ENCODE measurements at regions not wholly inside any gene's neighbourhood (a gene's known extent, or its start where the extent isn't known, plus 50 kb on each side); places are given as distances from the start of the nearest gene placed in this dataset.

DNA sequence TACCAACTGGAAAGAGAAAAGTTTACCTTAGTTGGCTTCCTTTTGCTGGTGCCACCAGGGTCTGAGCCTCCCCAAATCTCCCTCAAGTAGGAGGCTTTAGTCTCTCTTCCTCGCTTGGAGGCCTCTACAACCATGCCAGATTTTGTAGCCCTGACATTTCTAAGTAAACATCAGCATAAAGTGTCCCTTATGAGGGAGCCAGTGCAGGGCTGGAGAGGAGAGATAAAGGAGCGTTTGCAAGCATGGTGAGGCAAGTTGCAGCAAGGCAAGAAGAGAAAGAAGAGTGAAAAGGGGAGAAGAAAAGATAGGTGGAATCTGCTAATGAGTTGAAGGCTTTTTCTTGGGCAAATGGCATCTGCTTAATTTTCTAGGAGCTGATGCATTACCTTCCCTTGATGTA is 82.7 kb upstream of the FNDC3B start:
- Histone ChIP-seq H3K36me3 (ENCODE audit: insufficient read depth, low read length) (no peaks in the 10 kb centered on the region), H3K4me1 (ENCODE audit: control insufficient read depth, insufficient read depth, low read length, unreplicated experiment) (peaks cover 11% of the 10 kb centered on the region), H3K79me2 (ENCODE audit: control insufficient read depth, insufficient read depth, low read length, unreplicated experiment) (no peaks in the 10 kb centered on the region), H3K27ac (ENCODE audit: low read depth, low read length) (no peak overlapping the region), H2AFZ (ENCODE audit: low read length, unreplicated experiment) (no peak overlapping the region), H3K27me3 (ENCODE audit: insufficient read depth, low read length) (no peaks in the 10 kb centered on the region), H3K4me3 (ENCODE audit: low read depth, low read length) (no peak overlapping the region)

DNA sequence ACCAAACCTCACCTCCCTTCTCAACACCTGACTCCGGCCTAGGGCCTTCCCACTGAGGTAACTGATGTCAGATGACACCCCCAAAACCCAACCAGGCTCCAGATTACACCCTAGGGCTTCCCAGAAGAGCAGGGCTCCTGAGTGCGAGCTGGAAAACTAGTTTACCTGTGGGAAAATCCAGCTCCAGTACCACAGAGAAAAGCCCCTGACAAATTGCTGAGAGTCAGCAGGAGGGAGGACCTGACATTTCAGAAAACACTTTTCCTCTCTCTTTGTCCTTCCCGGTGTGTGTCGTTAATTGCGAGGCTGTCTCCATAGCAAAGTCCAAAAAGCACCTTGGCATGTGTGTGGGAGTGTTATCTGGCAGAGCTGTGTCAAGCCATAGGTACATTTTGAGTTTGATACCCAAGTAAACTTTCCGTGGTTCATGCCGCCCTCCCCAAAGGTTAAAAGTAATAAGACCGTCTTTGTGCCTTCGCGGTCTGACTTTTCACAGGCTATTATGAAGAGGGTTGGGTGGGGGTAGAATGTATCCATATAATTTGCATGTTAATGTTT is 79.8 kb upstream of the FNDC3B start:
- peaks cover 3% of the 10 kb centered on the region for H3K4me1 ChIP-seq (ENCODE audit: control insufficient read depth, insufficient read depth, low read length, unreplicated experiment)
- H3K79me2 ChIP-seq (ENCODE audit: control insufficient read depth, insufficient read depth, low read length, unreplicated experiment) = no peaks in the 10 kb centered on the region
- H3K27me3 ChIP-seq (ENCODE audit: insufficient read depth, low read length) = no peaks in the 10 kb centered on the region
- H3K36me3 ChIP-seq (ENCODE audit: insufficient read depth, low read length) = no peaks in the 10 kb centered on the region
- H2AFZ ChIP-seq (ENCODE audit: low read length, unreplicated experiment) = no peak overlapping the region
- no peak overlapping the region for H3K4me3 ChIP-seq (ENCODE audit: low read depth, low read length)
- H3K27ac ChIP-seq (ENCODE audit: low read depth, low read length) = no peak overlapping the region

- Histone ChIP-seq H3K36me3 (ENCODE audit: insufficient read depth, low read length) (no peaks in the 10 kb centered on the region), H3K4me1 (ENCODE audit: control insufficient read depth, insufficient read depth, low read length, unreplicated experiment) (no peaks in the 10 kb centered on the region), H3K27me3 (ENCODE audit: insufficient read depth, low read length) (no peaks in the 10 kb centered on the region), H3K79me2 (ENCODE audit: control insufficient read depth, insufficient read depth, low read length, unreplicated experiment) (no peaks in the 10 kb centered on the region), H3K27ac (ENCODE audit: low read depth, low read length) (no peak overlapping the region), H2AFZ (ENCODE audit: low read length, unreplicated experiment) (no peak overlapping the region), H3K4me3 (ENCODE audit: low read depth, low read length) (no peak overlapping the region)
Measured at GRCh38 chr3:171960159-171960558, 79.2 kb upstream of the FNDC3B start.

- no peaks in the 10 kb centered on the region for H3K36me3 ChIP-seq (ENCODE audit: insufficient read depth, low read length)
- H3K4me3 ChIP-seq (ENCODE audit: low read depth, low read length) = no peak overlapping the region
- peaks cover 9% of the 10 kb centered on the region for H3K4me1 ChIP-seq (ENCODE audit: control insufficient read depth, insufficient read depth, low read length, unreplicated experiment)
- no peaks in the 10 kb centered on the region for H3K27me3 ChIP-seq (ENCODE audit: insufficient read depth, low read length)
- no peak overlapping the region for H2AFZ ChIP-seq (ENCODE audit: low read length, unreplicated experiment)
- no peaks in the 10 kb centered on the region for H3K79me2 ChIP-seq (ENCODE audit: control insufficient read depth, insufficient read depth, low read length, unreplicated experiment)
- no peak overlapping the region for H3K27ac ChIP-seq (ENCODE audit: low read depth, low read length)
Measured at GRCh38 chr3:171962137-171962720, 77.1 kb upstream of the FNDC3B start.

DNA sequence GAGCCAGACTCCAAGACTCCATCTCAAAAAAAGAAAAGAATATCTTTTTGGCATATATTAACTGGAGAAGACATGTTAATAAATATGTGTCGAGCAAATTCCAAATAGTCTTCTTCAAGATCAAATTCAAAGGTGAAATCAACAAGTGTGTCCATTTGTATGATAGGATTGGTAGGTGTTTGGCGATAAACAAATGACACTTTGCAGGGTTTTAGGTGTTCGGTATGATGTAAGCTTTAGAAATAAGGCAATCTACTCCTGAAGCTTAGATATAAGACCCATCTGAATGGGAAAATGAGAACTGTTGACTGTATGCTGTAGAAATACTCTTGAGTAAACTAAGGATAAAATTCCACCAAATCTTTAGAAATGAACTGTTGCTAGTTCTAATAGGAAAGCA is 75.8 kb upstream of the FNDC3B start:
- H3K27ac ChIP-seq (ENCODE audit: low read depth, low read length) = no peak overlapping the region
- H3K4me1 ChIP-seq (ENCODE audit: control insufficient read depth, insufficient read depth, low read length, unreplicated experiment) = peaks cover 22% of the 10 kb centered on the region
- H3K79me2 ChIP-seq (ENCODE audit: control insufficient read depth, insufficient read depth, low read length, unreplicated experiment) = no peaks in the 10 kb centered on the region
- no peaks in the 10 kb centered on the region for H3K27me3 ChIP-seq (ENCODE audit: insufficient read depth, low read length)
- H2AFZ ChIP-seq (ENCODE audit: low read length, unreplicated experiment) = no peak overlapping the region
- no peaks in the 10 kb centered on the region for H3K36me3 ChIP-seq (ENCODE audit: insufficient read depth, low read length)
- H3K4me3 ChIP-seq (ENCODE audit: low read depth, low read length) = no peak overlapping the region

- Histone ChIP-seq H3K4me3 (ENCODE audit: low read depth, low read length) (no peak overlapping the region), H3K4me1 (ENCODE audit: control insufficient read depth, insufficient read depth, low read length, unreplicated experiment) (peaks cover 23% of the 10 kb centered on the region), H2AFZ (ENCODE audit: low read length, unreplicated experiment) (no peak overlapping the region), H3K27me3 (ENCODE audit: insufficient read depth, low read length) (no peaks in the 10 kb centered on the region), H3K79me2 (ENCODE audit: control insufficient read depth, insufficient read depth, low read length, unreplicated experiment) (no peaks in the 10 kb centered on the region), H3K27ac (ENCODE audit: low read depth, low read length) (no peak overlapping the region), H3K36me3 (ENCODE audit: insufficient read depth, low read length) (no peaks in the 10 kb centered on the region)
Measured at GRCh38 chr3:171965067-171965712, 74.2 kb upstream of the FNDC3B start.

GRCh38 chr3:171966533-171967136 is 72.7 kb upstream of the FNDC3B start:
- Histone ChIP-seq H3K79me2 (ENCODE audit: control insufficient read depth, insufficient read depth, low read length, unreplicated experiment) (no peaks in the 10 kb centered on the region), H2AFZ (ENCODE audit: low read length, unreplicated experiment) (no peak overlapping the region), H3K4me3 (ENCODE audit: low read depth, low read length) (peak overlapping the region; percentile 24; the same call in 1 of the 2 replicates), H3K36me3 (ENCODE audit: insufficient read depth, low read length) (no peaks in the 10 kb centered on the region), H3K4me1 (ENCODE audit: control insufficient read depth, insufficient read depth, low read length, unreplicated experiment) (peaks cover 30% of the 10 kb centered on the region), H3K27ac (ENCODE audit: low read depth, low read length) (peak overlapping the region; percentile 88), H3K27me3 (ENCODE audit: insufficient read depth, low read length) (no peaks in the 10 kb centered on the region)

- H3K4me1 ChIP-seq (ENCODE audit: control insufficient read depth, insufficient read depth, low read length, unreplicated experiment) = peaks cover 36% of the 10 kb centered on the region
- H3K27me3 ChIP-seq (ENCODE audit: insufficient read depth, low read length) = no peaks in the 10 kb centered on the region
- H3K4me3 ChIP-seq (ENCODE audit: low read depth, low read length) = peak overlapping the region; percentile 24; the same call in 1 of the 2 replicates
- no peaks in the 10 kb centered on the region for H3K36me3 ChIP-seq (ENCODE audit: insufficient read depth, low read length)
- H3K79me2 ChIP-seq (ENCODE audit: control insufficient read depth, insufficient read depth, low read length, unreplicated experiment) = no peaks in the 10 kb centered on the region
- H3K27ac ChIP-seq (ENCODE audit: low read depth, low read length) = peak overlapping the region; percentile 88
- no peak overlapping the region for H2AFZ ChIP-seq (ENCODE audit: low read length, unreplicated experiment)
Measured at GRCh38 chr3:171967137-171967783, 72.1 kb upstream of the FNDC3B start.

DNA sequence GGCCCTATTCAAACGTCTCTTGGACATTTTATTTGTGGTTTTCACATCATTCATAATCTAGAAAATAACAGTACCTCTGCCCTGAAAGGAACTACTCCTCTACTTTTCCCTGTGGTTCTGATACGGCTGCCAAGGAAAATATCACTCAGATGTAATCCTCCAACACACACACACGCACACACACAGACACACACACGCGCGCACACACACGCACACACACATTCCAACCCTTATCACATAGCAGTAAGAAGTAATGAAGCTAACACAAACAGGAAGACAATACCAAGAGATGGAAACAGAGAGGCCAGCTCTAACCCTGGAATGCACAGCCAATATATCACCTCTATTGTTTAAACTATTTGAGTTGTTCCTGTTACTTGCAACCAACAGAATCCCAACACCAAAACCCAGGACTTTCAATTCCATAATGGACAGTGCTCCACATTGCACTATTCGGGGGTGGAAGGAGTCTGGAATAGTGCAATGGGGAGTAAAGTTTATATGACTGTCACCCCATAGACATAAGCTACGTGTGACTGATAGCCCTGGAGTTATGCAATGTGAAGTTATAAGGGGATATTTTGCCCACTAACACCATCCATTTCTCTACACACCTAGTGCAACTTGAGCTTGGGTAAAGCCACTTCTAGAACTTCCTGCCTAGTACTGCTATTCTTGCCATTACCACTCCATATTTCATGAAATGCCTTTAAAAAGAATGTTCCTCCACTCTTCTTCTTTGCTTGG is 71.3 kb upstream of the FNDC3B start:
- Histone ChIP-seq H3K27me3 (ENCODE audit: insufficient read depth, low read length) (no peaks in the 10 kb centered on the region), H2AFZ (ENCODE audit: low read length, unreplicated experiment) (no peak overlapping the region), H3K4me1 (ENCODE audit: control insufficient read depth, insufficient read depth, low read length, unreplicated experiment) (peaks cover 43% of the 10 kb centered on the region), H3K27ac (ENCODE audit: low read depth, low read length) (peak overlapping the region; percentile 88), H3K79me2 (ENCODE audit: control insufficient read depth, insufficient read depth, low read length, unreplicated experiment) (no peaks in the 10 kb centered on the region), H3K36me3 (ENCODE audit: insufficient read depth, low read length) (no peaks in the 10 kb centered on the region), H3K4me3 (ENCODE audit: low read depth, low read length) (no peak overlapping the region)

DNA sequence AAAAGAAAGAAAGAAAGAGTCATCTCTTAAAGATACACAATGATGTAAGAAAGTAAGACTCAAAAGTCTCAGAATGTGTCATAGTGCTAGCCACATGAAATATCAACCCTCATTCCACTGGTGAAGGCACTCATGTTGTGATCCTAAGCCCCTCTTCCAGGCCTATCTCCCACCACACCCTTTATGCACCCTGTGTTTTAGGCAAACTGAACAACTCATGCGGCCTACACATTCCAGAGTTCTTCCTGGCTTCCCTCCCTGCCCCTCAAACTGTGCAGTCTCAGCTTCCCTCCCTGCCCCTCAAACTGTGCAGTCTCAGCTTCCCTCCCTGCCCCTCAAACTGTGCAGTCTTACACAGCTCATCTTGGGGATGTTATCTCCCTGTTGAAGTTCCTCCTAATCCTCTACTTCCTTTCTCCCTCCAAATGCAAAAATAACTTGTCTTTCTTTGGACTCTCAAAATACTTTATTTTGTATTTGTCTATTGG is 69.0 kb upstream of the FNDC3B start:
- Histone ChIP-seq H3K27ac (ENCODE audit: low read depth, low read length) (0 out of 2 replicates have a peak overlapping the region, but pooled peaks have one; percentile 17), H3K4me1 (ENCODE audit: control insufficient read depth, insufficient read depth, low read length, unreplicated experiment) (peaks cover 47% of the 10 kb centered on the region), H3K79me2 (ENCODE audit: control insufficient read depth, insufficient read depth, low read length, unreplicated experiment) (no peaks in the 10 kb centered on the region), H3K4me3 (ENCODE audit: low read depth, low read length) (no peak overlapping the region), H3K27me3 (ENCODE audit: insufficient read depth, low read length) (no peaks in the 10 kb centered on the region), H3K36me3 (ENCODE audit: insufficient read depth, low read length) (no peaks in the 10 kb centered on the region), H2AFZ (ENCODE audit: low read length, unreplicated experiment) (no peak overlapping the region)

All from ACC112 (cell line).